ENCODE measurements at regions not wholly inside any gene's neighbourhood (a gene's known extent, or its start where the extent isn't known, plus 50 kb on each side); places are given as distances from the start of the nearest gene placed in this dataset.

DNA sequence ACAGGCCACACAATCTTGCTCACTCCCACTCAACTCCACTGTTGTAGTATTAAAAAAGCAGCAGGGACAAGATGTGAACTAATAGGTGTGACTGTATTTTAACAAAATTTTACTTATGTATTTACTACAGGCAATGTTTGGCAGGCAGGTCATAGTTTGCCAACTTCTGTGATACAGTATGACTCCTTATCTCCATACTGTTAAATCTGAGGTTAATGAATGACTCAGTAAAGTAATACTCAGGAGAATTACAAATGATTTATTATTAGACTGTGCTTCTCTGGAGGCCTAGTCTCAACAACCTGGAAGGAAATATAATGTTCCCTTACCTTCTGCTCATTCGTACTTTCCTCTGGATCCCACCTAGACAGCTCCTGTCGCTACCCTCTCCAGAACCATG lies 258.6 kb upstream of the KCNMB2 start:
- Mint-ChIP-seq H3K9me3 (peaks cover 21% of the 10 kb centered on the region), H3K27me3 (ENCODE audit: low read depth) (no peaks in the 10 kb centered on the region), H3K27ac (no peak overlapping the region), H3K4me1 (ENCODE audit: low read depth) (no peaks in the 10 kb centered on the region), H3K36me3 (ENCODE audit: low read depth) (no peaks in the 10 kb centered on the region), H3K4me3 (no peak overlapping the region)

GRCh38 chr3:178283561-178283960 lies 252.7 kb upstream of the KCNMB2 start:
- no peaks in the 10 kb centered on the region for H3K36me3 Mint-ChIP-seq (ENCODE audit: low read depth)
- H3K9me3 Mint-ChIP-seq, result peaks cover 13% of the 10 kb centered on the region
- H3K27me3 Mint-ChIP-seq (ENCODE audit: low read depth), result no peaks in the 10 kb centered on the region
- H3K4me1 Mint-ChIP-seq (ENCODE audit: low read depth), result no peaks in the 10 kb centered on the region
- no peak overlapping the region for H3K4me3 Mint-ChIP-seq
- no peak overlapping the region for H3K27ac Mint-ChIP-seq

GRCh38 chr3:178284181-178284580 lies 252.1 kb upstream of the KCNMB2 start:
- Mint-ChIP-seq H3K9me3 (peaks cover 9% of the 10 kb centered on the region), H3K36me3 (ENCODE audit: low read depth) (no peaks in the 10 kb centered on the region), H3K27me3 (ENCODE audit: low read depth) (no peaks in the 10 kb centered on the region), H3K4me3 (no peak overlapping the region), H3K27ac (no peak overlapping the region), H3K4me1 (ENCODE audit: low read depth) (no peaks in the 10 kb centered on the region)

DNA sequence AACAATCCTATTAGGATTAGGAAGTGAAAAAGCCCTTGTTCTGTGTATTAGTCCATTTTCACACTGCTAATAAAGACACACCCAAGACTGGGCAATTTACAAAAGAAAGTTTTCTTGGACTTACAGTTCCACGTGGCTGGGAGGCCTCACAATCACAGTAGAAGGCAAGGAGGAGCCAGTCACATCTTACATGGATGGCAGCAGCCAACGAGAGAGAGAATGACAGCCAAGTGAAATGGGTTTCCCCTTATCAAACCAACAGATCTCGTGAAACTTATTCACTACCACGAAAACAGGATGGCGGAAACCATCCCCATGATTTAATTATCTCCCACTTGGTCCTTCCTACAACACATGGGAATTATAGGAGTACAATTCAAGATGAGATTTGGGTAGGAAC lies 248.2 kb upstream of the KCNMB2 start:
- H3K36me3 Mint-ChIP-seq (ENCODE audit: low read depth), result no peaks in the 10 kb centered on the region
- H3K4me1 Mint-ChIP-seq (ENCODE audit: low read depth), result no peaks in the 10 kb centered on the region
- no peaks in the 10 kb centered on the region for H3K27me3 Mint-ChIP-seq (ENCODE audit: low read depth)
- H3K27ac Mint-ChIP-seq, result no peak overlapping the region
- no peaks in the 10 kb centered on the region for H3K9me3 Mint-ChIP-seq
- H3K4me3 Mint-ChIP-seq, result no peak overlapping the region

DNA sequence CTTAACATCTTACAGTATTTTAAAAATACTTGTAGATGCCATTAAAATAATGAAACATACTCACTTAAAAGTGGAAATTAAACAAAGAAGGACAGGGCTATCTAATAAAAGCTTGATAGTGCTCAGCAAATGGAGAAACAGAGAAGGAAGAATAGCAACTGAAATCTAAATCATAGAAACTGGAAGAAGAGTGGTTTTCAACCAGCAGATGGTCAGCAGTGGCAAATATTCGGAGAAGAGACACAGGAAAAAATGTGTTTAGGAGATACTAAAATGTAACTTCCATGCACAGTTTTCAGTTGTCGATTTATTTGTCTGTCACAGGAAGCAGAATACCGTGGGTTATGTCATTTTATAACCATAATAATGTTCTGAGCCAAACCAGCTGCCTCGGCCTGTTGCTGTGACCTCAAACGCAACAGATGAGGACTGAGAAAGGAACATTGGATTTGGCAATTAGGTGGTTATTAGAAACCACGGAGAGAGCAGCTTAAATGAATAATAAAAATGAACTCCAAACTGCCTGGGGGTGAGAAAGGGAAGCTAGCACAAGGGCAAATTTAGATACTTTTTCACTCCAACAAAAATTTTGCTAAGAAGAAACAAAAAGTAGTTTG lies 246.6 kb upstream of the KCNMB2 start:
- no peak overlapping the region for H3K4me3 Mint-ChIP-seq
- no peaks in the 10 kb centered on the region for H3K4me1 Mint-ChIP-seq (ENCODE audit: low read depth)
- H3K9me3 Mint-ChIP-seq, result no peaks in the 10 kb centered on the region
- no peaks in the 10 kb centered on the region for H3K27me3 Mint-ChIP-seq (ENCODE audit: low read depth)
- H3K36me3 Mint-ChIP-seq (ENCODE audit: low read depth), result no peaks in the 10 kb centered on the region
- no peak overlapping the region for H3K27ac Mint-ChIP-seq

DNA sequence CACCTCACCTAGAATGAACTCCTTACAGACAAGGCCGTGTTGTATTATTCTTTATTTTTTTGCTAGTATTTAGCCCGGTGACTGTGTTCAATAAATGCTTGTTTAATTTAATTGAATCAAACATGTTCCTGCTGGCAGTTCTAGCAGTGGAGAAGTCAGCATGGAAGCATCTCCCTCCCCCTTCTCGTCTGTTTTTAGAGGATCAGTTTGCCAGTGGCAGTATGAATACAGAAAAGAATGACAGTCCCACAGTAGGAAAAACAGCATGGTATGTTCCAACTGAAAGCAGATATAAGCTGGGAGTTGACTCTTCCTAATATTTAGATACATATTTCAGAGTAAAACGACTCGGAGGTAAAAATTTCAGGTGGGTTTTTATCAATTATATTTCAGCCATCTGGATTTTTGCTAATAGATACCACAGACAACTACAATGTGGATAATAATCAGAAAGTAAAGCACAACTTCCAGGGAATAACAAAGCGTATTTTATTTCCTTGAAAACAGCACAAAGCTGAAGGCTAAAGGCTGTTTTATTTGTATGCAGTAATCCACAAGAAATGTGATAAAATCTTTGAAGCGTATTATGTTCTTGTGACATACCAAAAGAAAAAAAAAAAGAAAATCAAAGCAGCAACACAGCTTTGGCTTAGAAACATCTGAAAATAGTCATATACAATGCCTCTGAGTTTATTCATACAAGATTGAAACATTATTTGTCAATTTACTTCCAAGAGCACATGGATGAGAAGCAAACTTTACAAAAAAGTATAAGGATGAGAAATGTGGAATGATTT lies 244.5 kb upstream of the KCNMB2 start:
- Mint-ChIP-seq H3K36me3 (ENCODE audit: low read depth) (no peaks in the 10 kb centered on the region), H3K4me3 (no peak overlapping the region), H3K4me1 (ENCODE audit: low read depth) (no peaks in the 10 kb centered on the region), H3K27ac (no peak overlapping the region), H3K27me3 (ENCODE audit: low read depth) (no peaks in the 10 kb centered on the region), H3K9me3 (no peaks in the 10 kb centered on the region)

GRCh38 chr3:178295292-178295912 lies 240.8 kb upstream of the KCNMB2 start:
- H3K36me3 Mint-ChIP-seq (ENCODE audit: low read depth), result no peaks in the 10 kb centered on the region
- H3K27me3 Mint-ChIP-seq (ENCODE audit: low read depth), result no peaks in the 10 kb centered on the region
- no peak overlapping the region for H3K4me3 Mint-ChIP-seq
- no peak overlapping the region for H3K27ac Mint-ChIP-seq
- H3K4me1 Mint-ChIP-seq (ENCODE audit: low read depth), result no peaks in the 10 kb centered on the region
- H3K9me3 Mint-ChIP-seq, result no peaks in the 10 kb centered on the region

DNA sequence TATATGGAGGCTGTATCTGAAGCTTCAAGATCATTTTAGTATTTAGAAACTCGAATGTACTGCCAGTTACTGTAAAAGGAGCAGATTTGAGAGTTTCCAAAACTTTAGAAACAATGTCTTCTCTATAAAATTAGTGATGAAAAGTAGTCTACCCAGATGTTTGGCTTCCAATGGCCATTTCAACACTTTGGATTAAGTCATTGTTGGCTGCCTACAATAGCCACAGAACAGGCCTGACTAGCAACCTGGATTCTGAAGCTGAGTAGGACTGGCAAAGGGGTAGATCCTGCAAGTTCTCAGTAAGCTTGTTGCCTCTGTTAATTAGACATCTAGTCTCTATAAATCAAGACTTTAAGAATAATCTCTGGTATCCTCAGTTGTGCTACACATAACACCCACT lies 239.0 kb upstream of the KCNMB2 start:
- H3K4me1 Mint-ChIP-seq (ENCODE audit: low read depth), result no peaks in the 10 kb centered on the region
- H3K9me3 Mint-ChIP-seq, result no peaks in the 10 kb centered on the region
- H3K36me3 Mint-ChIP-seq (ENCODE audit: low read depth), result no peaks in the 10 kb centered on the region
- H3K27ac Mint-ChIP-seq, result no peak overlapping the region
- H3K4me3 Mint-ChIP-seq, result no peak overlapping the region
- H3K27me3 Mint-ChIP-seq (ENCODE audit: low read depth), result no peaks in the 10 kb centered on the region

DNA sequence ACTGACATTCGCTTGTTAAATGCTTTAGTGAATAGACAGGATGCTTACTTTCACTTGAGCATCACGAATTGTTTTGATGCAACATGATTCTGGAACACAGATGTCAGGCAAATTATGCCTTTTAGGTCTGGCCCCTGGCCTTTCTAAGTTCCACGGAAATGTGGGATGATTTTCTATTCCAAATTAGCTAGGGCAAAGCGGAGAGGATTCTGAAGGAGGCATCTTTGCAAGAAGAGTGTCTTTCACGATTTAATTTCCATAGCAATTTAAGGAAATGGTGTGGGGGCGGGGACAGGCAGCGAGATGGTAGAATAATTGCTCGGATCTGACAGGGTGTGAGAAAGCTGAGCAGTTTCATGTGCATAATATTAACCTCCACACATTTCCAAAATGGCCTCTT lies 238.5 kb upstream of the KCNMB2 start:
- no peaks in the 10 kb centered on the region for H3K9me3 Mint-ChIP-seq
- H3K27me3 Mint-ChIP-seq (ENCODE audit: low read depth), result no peaks in the 10 kb centered on the region
- no peak overlapping the region for H3K27ac Mint-ChIP-seq
- H3K36me3 Mint-ChIP-seq (ENCODE audit: low read depth), result no peaks in the 10 kb centered on the region
- H3K4me1 Mint-ChIP-seq (ENCODE audit: low read depth), result no peaks in the 10 kb centered on the region
- no peak overlapping the region for H3K4me3 Mint-ChIP-seq

DNA sequence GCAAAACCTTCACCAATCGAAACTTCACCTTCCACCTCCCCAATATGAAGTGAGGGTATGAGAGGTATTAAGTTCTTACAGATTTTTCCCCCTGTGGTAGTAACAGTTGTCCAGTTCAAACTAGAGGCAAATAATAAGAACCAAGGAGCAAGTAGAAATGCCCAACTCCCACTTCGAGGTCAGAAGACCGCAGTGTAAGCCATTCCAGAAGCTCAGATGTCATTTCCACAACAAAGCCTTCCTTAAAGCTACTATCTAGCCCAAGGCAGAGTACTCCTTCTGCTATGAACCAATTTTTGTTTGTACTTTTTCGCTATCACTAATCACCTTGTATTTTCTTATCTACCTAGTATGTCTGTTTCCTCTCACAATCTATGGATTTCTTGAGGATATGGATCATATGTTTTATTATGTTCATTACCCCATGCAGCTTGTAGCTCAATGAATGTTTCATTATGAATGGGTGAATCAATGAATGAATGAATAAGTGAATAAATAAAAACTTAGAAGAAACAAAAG lies 235.7 kb upstream of the KCNMB2 start:
- H3K36me3 Mint-ChIP-seq (ENCODE audit: low read depth), result no peaks in the 10 kb centered on the region
- no peak overlapping the region for H3K27ac Mint-ChIP-seq
- no peak overlapping the region for H3K4me3 Mint-ChIP-seq
- H3K27me3 Mint-ChIP-seq (ENCODE audit: low read depth), result no peaks in the 10 kb centered on the region
- no peaks in the 10 kb centered on the region for H3K4me1 Mint-ChIP-seq (ENCODE audit: low read depth)
- no peaks in the 10 kb centered on the region for H3K9me3 Mint-ChIP-seq

DNA sequence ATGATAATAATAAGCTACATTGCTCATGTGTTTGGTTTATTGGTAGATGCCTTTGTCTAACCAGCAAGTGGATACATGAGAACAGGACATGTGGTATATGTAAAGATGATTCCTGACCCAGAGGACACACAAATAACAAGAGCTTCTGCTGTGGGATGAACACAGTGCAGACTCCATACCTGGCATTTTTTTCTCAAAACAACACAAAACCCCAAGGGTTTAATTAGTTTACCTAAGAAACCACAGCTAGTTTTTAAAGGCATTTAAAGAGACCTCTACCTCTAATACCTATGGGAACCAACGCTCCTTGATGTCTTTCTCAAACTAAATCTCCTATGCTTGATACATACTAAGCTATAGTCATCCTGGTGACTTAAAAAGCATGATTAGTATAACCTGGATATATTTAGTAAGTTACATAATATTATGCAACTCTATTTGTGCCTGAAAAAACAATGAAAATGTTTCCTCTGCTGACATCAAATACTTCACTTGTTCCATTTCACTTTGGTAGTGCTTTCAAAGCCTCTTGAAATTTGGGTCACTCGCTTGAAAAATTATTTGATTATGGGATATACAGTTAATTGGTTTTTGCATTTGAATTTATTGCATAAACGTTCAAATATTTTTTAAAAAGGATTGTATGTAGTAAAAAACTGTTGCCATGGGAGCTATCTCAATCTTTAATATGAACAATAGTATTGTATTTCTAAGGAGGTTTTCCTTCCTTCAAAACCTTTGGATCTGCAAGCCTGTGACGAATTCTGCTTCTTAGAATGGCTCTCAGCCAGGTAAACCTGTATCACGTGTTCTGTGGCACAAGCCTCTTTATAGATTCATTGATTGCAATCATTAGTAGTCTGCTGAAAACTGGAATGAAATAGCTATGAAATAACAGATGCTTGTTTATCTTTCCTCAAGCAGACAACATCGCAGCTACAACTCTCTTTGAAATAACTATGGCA lies 233.0 kb upstream of the KCNMB2 start:
- no peak overlapping the region for H3K4me3 Mint-ChIP-seq
- H3K4me1 Mint-ChIP-seq (ENCODE audit: low read depth), result no peaks in the 10 kb centered on the region
- H3K27me3 Mint-ChIP-seq (ENCODE audit: low read depth), result no peaks in the 10 kb centered on the region
- H3K36me3 Mint-ChIP-seq (ENCODE audit: low read depth), result no peaks in the 10 kb centered on the region
- H3K9me3 Mint-ChIP-seq, result no peaks in the 10 kb centered on the region
- H3K27ac Mint-ChIP-seq, result no peak overlapping the region

GRCh38 chr3:178304758-178305467 lies 231.3 kb upstream of the KCNMB2 start:
- no peaks in the 10 kb centered on the region for H3K4me1 Mint-ChIP-seq (ENCODE audit: low read depth)
- no peak overlapping the region for H3K4me3 Mint-ChIP-seq
- H3K36me3 Mint-ChIP-seq (ENCODE audit: low read depth), result no peaks in the 10 kb centered on the region
- H3K9me3 Mint-ChIP-seq, result no peaks in the 10 kb centered on the region
- H3K27me3 Mint-ChIP-seq (ENCODE audit: low read depth), result no peaks in the 10 kb centered on the region
- no peak overlapping the region for H3K27ac Mint-ChIP-seq

DNA sequence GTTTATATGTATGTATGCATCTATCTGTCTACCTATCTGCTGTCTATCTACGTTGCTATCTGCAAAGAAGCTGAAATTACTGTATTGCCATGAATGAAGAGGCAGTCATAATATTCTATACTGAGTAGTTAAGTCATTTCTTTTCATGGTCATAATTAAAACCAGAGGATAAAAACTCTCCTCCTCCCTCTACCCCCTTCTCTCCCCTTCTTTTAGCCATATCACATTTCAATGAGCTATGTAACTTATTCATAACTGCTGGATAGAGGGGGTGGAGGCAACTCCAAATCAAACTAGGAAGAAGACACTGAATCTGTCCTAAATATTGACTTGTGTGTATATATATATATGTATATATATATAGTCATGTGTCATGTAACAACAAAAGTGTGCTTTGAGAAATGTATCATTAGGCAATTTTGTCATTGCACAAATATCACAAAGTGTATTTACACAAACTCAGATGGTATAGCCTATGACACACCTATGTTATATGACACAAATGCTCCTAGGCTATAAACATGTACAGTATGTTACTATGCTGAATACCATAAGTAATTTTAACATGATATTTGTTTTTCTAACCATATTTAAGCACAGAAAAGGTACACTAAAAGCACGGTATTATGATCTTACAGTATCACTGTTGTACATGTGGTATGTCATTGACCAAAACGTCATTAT lies 229.7 kb upstream of the KCNMB2 start:
- no peak overlapping the region for H3K4me3 Mint-ChIP-seq
- H3K27ac Mint-ChIP-seq, result no peak overlapping the region
- no peaks in the 10 kb centered on the region for H3K27me3 Mint-ChIP-seq (ENCODE audit: low read depth)
- no peaks in the 10 kb centered on the region for H3K9me3 Mint-ChIP-seq
- no peaks in the 10 kb centered on the region for H3K36me3 Mint-ChIP-seq (ENCODE audit: low read depth)
- H3K4me1 Mint-ChIP-seq (ENCODE audit: low read depth), result no peaks in the 10 kb centered on the region
